ENCODE measurements at regions not wholly inside any gene's neighbourhood (a gene's known extent, or its start where the extent isn't known, plus 50 kb on each side); places are given as distances from the start of the nearest gene placed in this dataset.
A peak's percentile ranks its signal among the peaks of the same experiment; 100 is the strongest.

DNA sequence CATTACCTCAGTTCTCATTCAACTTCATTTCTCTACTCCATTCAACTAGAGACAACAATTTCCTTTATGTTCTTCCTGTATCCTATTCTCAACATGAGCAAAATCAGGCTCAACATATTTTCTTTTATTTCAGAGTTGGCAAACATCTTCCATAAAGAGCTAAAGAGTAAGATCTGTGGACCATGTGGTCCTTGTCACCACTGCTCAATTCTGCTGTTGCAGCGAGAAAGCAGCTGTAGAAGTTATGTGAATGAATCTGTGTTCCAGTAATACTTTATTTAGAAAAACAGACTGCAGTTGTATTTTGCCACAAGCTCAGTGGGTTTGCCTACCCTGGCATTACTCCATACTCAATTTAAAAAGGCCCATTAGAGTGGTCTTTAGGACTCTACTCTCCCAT lies 2057.3 kb downstream of the ARAP2 start:
- no peak overlapping the region for H3K9ac ChIP-seq (ENCODE audit: low read length)
- H3K9me3 ChIP-seq (ENCODE audit: control insufficient read depth in 1 of 2, insufficient read depth in 1 of 2, low read depth in 1 of 2, low read length in 2 of 2) = no peaks in the 10 kb centered on the region
- H3K4me1 ChIP-seq (ENCODE audit: control insufficient read depth in 1 of 2, insufficient read depth in 2 of 2, low read length in 2 of 2) = peaks cover 0 to 4% of the 10 kb centered on the region in 2 experiments; a peak in 2 of 4 replicates
- ChIA-PET RAD21 (ENCODE audit: low non-redundant PET in 1 of 2, low total read pairs in 2 of 2, uncharacterized antibody in 2 of 2, unreplicated experiment in 2 of 2) (no interaction called here), POLR2A (no interaction called here), CTCF (no interaction called here)
- H3K9me2 ChIP-seq (ENCODE audit: insufficient read depth) = no peaks in the 10 kb centered on the region
- DNase-seq (ENCODE audit: low read depth, low spot score) (no peak), ATAC-seq (no peak)
- H3K4me2 ChIP-seq (ENCODE audit: low read length) = no peak overlapping the region
- BruUV-seq (replicated peaks) = no TSS peak
- H3K36me3 ChIP-seq (ENCODE audit: control insufficient read depth in 1 of 2, insufficient read depth in 2 of 2, low read length in 2 of 2) = no peaks in the 10 kb centered on the region
- intact Hi-C loops (cut with micrococcal nuclease) = no loop called here
- no peaks in the 10 kb centered on the region for H4K20me1 ChIP-seq (ENCODE audit: insufficient read depth)
- TF ChIP-seq JUND (IDR thresholded peaks at IDR 0.05) (no peak), POLR2A (IDR thresholded peaks at IDR 0.05; ENCODE audit: borderline replicate concordance, extremely low read depth, insufficient read depth, insufficient read length) (no peak), SIN3A (IDR thresholded peaks at IDR 0.05; ENCODE audit: low read depth) (no peak), ELF1 (IDR thresholded peaks at IDR 0.05; ENCODE audit: borderline replicate concordance, low read depth) (no peak), CBX3 (IDR thresholded peaks at IDR 0.05; ENCODE audit: low read depth) (no peak), EGR1 (IDR thresholded peaks at IDR 0.05; ENCODE audit: low read depth) (no peak), ZFX (IDR thresholded peaks at IDR 0.05) (no peak), EZH2 (IDR thresholded peaks at IDR 0.05) (no peak), SP1 (IDR thresholded peaks at IDR 0.05; ENCODE audit: low read depth) (no peak), TCF7L2 (IDR thresholded peaks at IDR 0.05; ENCODE audit: borderline replicate concordance, extremely low read depth, insufficient read depth, insufficient read length) (no peak)
- TF ChIP-seq, protein P1, sequence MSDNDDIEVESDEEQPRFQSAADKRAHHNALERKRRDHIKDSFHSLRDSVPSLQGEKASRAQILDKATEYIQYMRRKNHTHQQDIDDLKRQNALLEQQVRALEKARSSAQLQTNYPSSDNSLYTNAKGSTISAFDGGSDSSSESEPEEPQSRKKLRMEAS (IDR thresholded peaks at IDR 0.05) = no peak
- TF ChIP-seq, protein P2, sequence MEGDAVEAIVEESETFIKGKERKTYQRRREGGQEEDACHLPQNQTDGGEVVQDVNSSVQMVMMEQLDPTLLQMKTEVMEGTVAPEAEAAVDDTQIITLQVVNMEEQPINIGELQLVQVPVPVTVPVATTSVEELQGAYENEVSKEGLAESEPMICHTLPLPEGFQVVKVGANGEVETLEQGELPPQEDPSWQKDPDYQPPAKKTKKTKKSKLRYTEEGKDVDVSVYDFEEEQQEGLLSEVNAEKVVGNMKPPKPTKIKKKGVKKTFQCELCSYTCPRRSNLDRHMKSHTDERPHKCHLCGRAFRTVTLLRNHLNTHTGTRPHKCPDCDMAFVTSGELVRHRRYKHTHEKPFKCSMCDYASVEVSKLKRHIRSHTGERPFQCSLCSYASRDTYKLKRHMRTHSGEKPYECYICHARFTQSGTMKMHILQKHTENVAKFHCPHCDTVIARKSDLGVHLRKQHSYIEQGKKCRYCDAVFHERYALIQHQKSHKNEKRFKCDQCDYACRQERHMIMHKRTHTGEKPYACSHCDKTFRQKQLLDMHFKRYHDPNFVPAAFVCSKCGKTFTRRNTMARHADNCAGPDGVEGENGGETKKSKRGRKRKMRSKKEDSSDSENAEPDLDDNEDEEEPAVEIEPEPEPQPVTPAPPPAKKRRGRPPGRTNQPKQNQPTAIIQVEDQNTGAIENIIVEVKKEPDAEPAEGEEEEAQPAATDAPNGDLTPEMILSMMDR (IDR thresholded peaks at IDR 0.05 in 2 of 3, conservative IDR thresholded peaks at IDR 0.05 in 1 of 3; ENCODE audit: borderline replicate concordance in 1 of 3, insufficient read depth in 1 of 3, low read depth in 2 of 3, low read length in 2 of 3) = no peak
- no peaks in the 10 kb centered on the region for H3K79me2 ChIP-seq (ENCODE audit: insufficient read depth, low read length)
- H2AFZ ChIP-seq (ENCODE audit: low read depth, low read length, poor library complexity, severe bottlenecking) = peak overlapping the region; percentile 11
- no peaks in the 10 kb centered on the region for H3K27me3 ChIP-seq (ENCODE audit: insufficient read depth, low read length)
- H3K4me3 ChIP-seq (replicated peaks in 1 of 2; ENCODE audit: low read depth in 1 of 2, low read length in 2 of 2) = no peak overlapping the region
- H3K27ac ChIP-seq (ENCODE audit: low read depth, low read length) = no peak overlapping the region

All from HCT116 (cell line).